IMR-90 (cell line): ENCODE measurements at regions not wholly inside any gene's neighbourhood (a gene's known extent, or its start where the extent isn't known, plus 50 kb on each side); places are given as distances from the start of the nearest gene placed in this dataset.

Source experiments
- ATAC-seq: fragments of 200-7000 bp; cut with Tn5 transposase; 2 replicates; pipeline ENCODE4 v1.9.1; 2020; ENCODE audit warnings: low read depth, mild to moderate bottlenecking, moderate library complexity
- BruUV-seq: library from RNA; stranded (reverse); fragments of 400-500 nt; replicated peaks from 2 replicates; lab custom pipeline; 2021; lab: Mats Ljungman, UMichigan
- CTCF ChIA-PET: fragments of 300-600 bp; formaldehyde crosslinking; extraction: SDS; loops from one replicate; lab custom pipeline; 2021; ENCODE audit warnings: antibody characterized with exemption; lab: Yijun Ruan, JAX
- POLR2A ChIA-PET: fragments of 300-600 bp; sonication (Branson Sonifier 250); formaldehyde crosslinking; loops from one replicate; lab custom pipeline; 2022; ENCODE audit warnings: antibody characterized with exemption; ENCODE audit not compliant: unreplicated experiment; lab: Charles Lee
- DNase-seq: peaks from one replicate; pipeline ENCODE4 v3.0.0; 2013
- H2AFZ ChIP-seq: replicated peaks from 2 replicates; pipeline ENCODE3; 2013; ENCODE audit warnings: low read length, mild to moderate bottlenecking; ENCODE audit not compliant: poor library complexity
- H2AK5ac ChIP-seq: 2 replicates; pipeline ENCODE4 v1.6.1; 2013; ENCODE audit warnings: low read depth, low read length, inconsistent platforms
- H2AK9ac ChIP-seq: replicated peaks from 2 replicates; pipeline ENCODE3; 2013; ENCODE audit warnings: mild to moderate bottlenecking, low read depth, low read length, moderate library complexity; ENCODE audit not compliant: poor library complexity
- H2BK120ac ChIP-seq: 2 replicates; pipeline ENCODE4 v1.6.1; 2013; ENCODE audit warnings: low read depth, low read length, inconsistent platforms
- H2BK15ac ChIP-seq: 3 replicates; pipeline ENCODE4 v1.6.1; 2013; ENCODE audit warnings: low read depth, low read length, inconsistent platforms
- H2BK20ac ChIP-seq: 2 replicates; pipeline ENCODE4 v1.6.1; 2013; ENCODE audit warnings: low read depth, mild to moderate bottlenecking, inconsistent platforms, low read length, moderate library complexity
- H2BK5ac ChIP-seq: 2 replicates; pipeline ENCODE4 v1.6.1; 2013; ENCODE audit warnings: mild to moderate bottlenecking, low read depth, low read length, inconsistent platforms; ENCODE audit not compliant: poor library complexity, severe bottlenecking
- H3K14ac ChIP-seq: replicated peaks from 2 replicates; pipeline ENCODE4 v1.6.1; 2013; ENCODE audit warnings: low read depth, low read length, inconsistent platforms
- H3K18ac ChIP-seq: 2 replicates; pipeline ENCODE4 v1.6.1; 2013; ENCODE audit warnings: low read depth, low read length, control low read depth
- H3K23ac ChIP-seq: 2 replicates; pipeline ENCODE4 v1.6.1; 2013; ENCODE audit warnings: low read depth, low read length, inconsistent platforms
- H3K27ac ChIP-seq: 2 replicates; pipeline ENCODE4 v1.5.1; 2013; ENCODE audit warnings: mild to moderate bottlenecking, control low read depth, low read length; ENCODE audit not compliant: insufficient read depth
- H3K27me3 ChIP-seq: 2 replicates; pipeline ENCODE4 v1.6.1; 2013; ENCODE audit warnings: low read length; ENCODE audit not compliant: control insufficient read depth, insufficient read depth
- H3K36me3 ChIP-seq: 2 replicates; pipeline ENCODE4 v1.6.1; 2013; ENCODE audit warnings: low read length, mixed read lengths; ENCODE audit not compliant: control insufficient read depth, insufficient read depth
- H3K4ac ChIP-seq: 2 replicates; pipeline ENCODE4 v1.6.1; 2013; ENCODE audit warnings: low read depth, low read length, inconsistent platforms
- H3K4me1 ChIP-seq: 2 replicates; pipeline ENCODE4 v1.6.1; 2013; ENCODE audit warnings: low read length, mixed read lengths; ENCODE audit not compliant: control insufficient read depth, insufficient read depth
- H3K4me2 ChIP-seq: 2 replicates; pipeline ENCODE4 v1.6.1; 2013; ENCODE audit warnings: low read depth, mild to moderate bottlenecking, control low read depth, low read length, moderate library complexity
- H3K4me3 ChIP-seq: 2 replicates; pipeline ENCODE4 v1.5.1; 2013; ENCODE audit warnings: low read depth, mild to moderate bottlenecking, control low read depth, low read length, moderate library complexity; ENCODE audit not compliant: insufficient read depth
- H3K56ac ChIP-seq: 2 replicates; pipeline ENCODE4 v1.6.1; 2013; ENCODE audit warnings: low read length, inconsistent platforms; ENCODE audit not compliant: insufficient read depth; ENCODE audit errors: extremely low read depth
- H3K79me1 ChIP-seq, 2 experiments: 2 replicates each; pipeline ENCODE4 v1.6.1; 2013; ENCODE audit warnings: low read length in 2 of 2, inconsistent platforms in 1 of 2, low read depth in 1 of 2
- H3K9ac ChIP-seq: 2 replicates; pipeline ENCODE4 v1.6.1; 2013; ENCODE audit warnings: low read depth, low read length, control low read depth
- H3K9me1 ChIP-seq: 2 replicates; pipeline ENCODE4 v1.6.1; 2013; ENCODE audit warnings: low read length, inconsistent platforms; ENCODE audit not compliant: insufficient read depth
- H3K9me3 ChIP-seq: 2 replicates; pipeline ENCODE4 v1.6.1; 2013; ENCODE audit warnings: low read length; ENCODE audit not compliant: control insufficient read depth, insufficient read depth
- H4K20me1 ChIP-seq: 2 replicates; pipeline ENCODE4 v1.6.1; 2013; ENCODE audit warnings: low read length, inconsistent platforms; ENCODE audit not compliant: insufficient read depth
- H4K5ac ChIP-seq: 2 replicates; pipeline ENCODE4 v1.6.1; 2013; ENCODE audit warnings: mild to moderate bottlenecking, low read depth, low read length, control low read depth
- H4K8ac ChIP-seq, 2 experiments: 2 replicates each; pipeline ENCODE4 v1.6.1; 2013; ENCODE audit warnings: low read depth in 2 of 2, low read length in 2 of 2, control low read depth in 1 of 2, inconsistent platforms in 1 of 2
- H4K91ac ChIP-seq: 2 replicates; pipeline ENCODE4 v1.6.1; 2013; ENCODE audit warnings: low read depth, low read length, inconsistent platforms; ENCODE audit not compliant: insufficient read depth
- BHLHE40 ChIP-seq: fragments of 150-350 bp; IDR thresholded peaks from 2 replicates; pipeline ENCODE4 v1.6.1; 2016; ENCODE audit warnings: mild to moderate bottlenecking, low read depth, low read length
- CEBPB ChIP-seq: IDR thresholded peaks from 2 replicates; pipeline ENCODE4 v1.6.1; 2012; ENCODE audit warnings: low read depth, low read length, improper control_type of control experiment
- CHD1 ChIP-seq: IDR thresholded peaks from 2 replicates; pipeline ENCODE4 v1.6.1; 2012; ENCODE audit warnings: low read depth, low read length, improper control_type of control experiment
- FOS ChIP-seq: fragments of 150-350 bp; IDR thresholded peaks from 2 replicates; pipeline ENCODE4 v1.6.1; 2016; ENCODE audit warnings: low read depth, low read length
- MAFK ChIP-seq: IDR thresholded peaks from 2 replicates; pipeline ENCODE4 v1.6.1; 2012; ENCODE audit warnings: low read depth, low read length, improper control_type of control experiment
- MAZ ChIP-seq: IDR thresholded peaks from 2 replicates; pipeline ENCODE4 v1.6.1; 2012; ENCODE audit warnings: low read depth, mild to moderate bottlenecking, low read length, improper control_type of control experiment, moderate library complexity, borderline replicate concordance
- NFE2L2 ChIP-seq: fragments of 150-350 bp; IDR thresholded peaks from 2 replicates; pipeline ENCODE4 v1.6.1; 2016; ENCODE audit warnings: low read depth, mild to moderate bottlenecking, low read length
- POLR2A ChIP-seq: IDR thresholded peaks from 2 replicates; pipeline ENCODE4 v1.6.1; 2012; ENCODE audit warnings: mild to moderate bottlenecking, low read depth, low read length
- RFX5 ChIP-seq: IDR thresholded peaks from 2 replicates; pipeline ENCODE4 v1.8.0; 2012; ENCODE audit warnings: low read depth, mild to moderate bottlenecking, low read length, moderate library complexity
- USF2 ChIP-seq: fragments of 150-350 bp; IDR thresholded peaks from 2 replicates; pipeline ENCODE4 v1.6.1; 2017; ENCODE audit warnings: mild to moderate bottlenecking, antibody characterized with exemption, low read length, low read depth
- whole genome bisulfite sequencing, 2 experiments: methylation state at CpG; one replicate each; pipeline versions ENCODE4 v1.1.5 to v1.1.7; 2013; ENCODE audit warnings: missing lambda C conversion rate in 2 of 2; ENCODE audit not compliant: insufficient read length in 1 of 2; ENCODE audit errors: extremely low coverage in 2 of 2; 5-methylcytosine and 5-hydroxymethylcytosine counted together
- dilution Hi-C: fragments of 300-500 bp; cut with HindIII; formaldehyde crosslinking; loops from one replicate; pipeline ENCODE4 v1.14.3; 2018; ENCODE audit warnings: low sequenced_read_pairs; ENCODE audit not compliant: unreplicated experiment
- in situ Hi-C: fragments of 300-500 bp; cut with MboI; formaldehyde crosslinking; loops from 3 replicates; pipeline ENCODE4 v1.14.3; 2019; ENCODE audit warnings: low sequenced_read_pairs, inconsistent platforms, mixed read lengths
- intact Hi-C: fragments of 100-400 bp; cut with micrococcal nuclease; formaldehyde crosslinking; loops from 2 replicates; pipeline ENCODE4 v1.10.0; 2022

GRCh38 chr1:67495327-67495726, 65.1 kb upstream of the SERBP1 start:
- dilution Hi-C loops = no loop called here
- Histone ChIP-seq H2AFZ (no peak overlapping the region), H3K27me3 (peaks cover 9% of the 10 kb centered on the region), H2AK9ac (no peak overlapping the region), H3K18ac (no peak overlapping the region), H3K23ac (no peak overlapping the region), H3K9me3 (no peaks in the 10 kb centered on the region), H3K27ac (no peak overlapping the region), H3K4me2 (no peak overlapping the region), H3K56ac (no peak overlapping the region), H4K5ac (no peak overlapping the region), H4K91ac (no peak overlapping the region), H3K36me3 (no peaks in the 10 kb centered on the region), H2BK5ac (no peak overlapping the region), H2AK5ac (no peak overlapping the region), H2BK20ac (no peak overlapping the region), H3K4me3 (no peak overlapping the region), H3K79me1 (no peaks in the 10 kb centered on the region), H4K20me1 (no peaks in the 10 kb centered on the region), H3K9ac (no peak overlapping the region), H3K4ac (no peak overlapping the region), H4K8ac (no peak overlapping the region), H2BK15ac (no peak overlapping the region), H2BK120ac (no peak overlapping the region), H3K4me1 (no peaks in the 10 kb centered on the region), H3K14ac (no peak overlapping the region), H3K9me1 (no peaks in the 10 kb centered on the region)
- no peak for ATAC-seq
- no peak for TF ChIP-seq CHD1
- no peak for TF ChIP-seq MAZ
- TF ChIP-seq POLR2A = no peak
- TF ChIP-seq USF2 = no peak
- no peak for TF ChIP-seq BHLHE40
- no peak for TF ChIP-seq FOS
- TF ChIP-seq NFE2L2 = no peak
- TF ChIP-seq MAFK = no peak
- no peak for TF ChIP-seq RFX5
- no peak for TF ChIP-seq CEBPB
- no TSS peak for BruUV-seq
- no CpG with 5 or more reads among the region's 6 CpGs for WGBS, 2 experiments
- ChIA-PET CTCF (interaction anchor here (0.6 to 1.5 kb wide), 2 partner anchors 106 to 282 kb away, joined by 3 to 6 read pairs; no protein-coding TSS in a partner anchor), POLR2A (no interaction called here)
- in situ Hi-C loops = loop anchor here (25.0 kb wide), 1 partner anchor 733 kb away; the partner anchor contains the start of gene DYNLT5
- no peak for DNase-seq
- intact Hi-C loops = no loop called here
